Keratinocyte (primary cell): ENCODE measurements at regions not wholly inside any gene's neighbourhood (a gene's known extent, or its start where the extent isn't known, plus 50 kb on each side); places are given as distances from the start of the nearest gene placed in this dataset.

Experiments
- CTCF ChIP-seq, 3 experiments: IDR thresholded peaks in 1 of 3; conservative IDR thresholded peaks in 1 of 3; optimal IDR thresholded peaks in 1 of 3; 2 replicates in 2 of 3; 3 replicates in 1 of 3; pipeline versions ENCODE3 to v1.5.1; 2011; ENCODE audit warnings: low read length in 3 of 3, mild to moderate bottlenecking in 3 of 3, moderate library complexity in 2 of 3, control low read depth in 1 of 3, inconsistent platforms in 1 of 3; ENCODE audit not compliant: insufficient read depth in 2 of 3; ENCODE audit errors: extremely low read depth in 1 of 3
- EZH2 ChIP-seq: IDR thresholded peaks from one replicate; pipeline ENCODE4 v1.6.1; 2012; ENCODE audit warnings: inconsistent platforms, mild to moderate bottlenecking, low read length, moderate library complexity

DNA sequence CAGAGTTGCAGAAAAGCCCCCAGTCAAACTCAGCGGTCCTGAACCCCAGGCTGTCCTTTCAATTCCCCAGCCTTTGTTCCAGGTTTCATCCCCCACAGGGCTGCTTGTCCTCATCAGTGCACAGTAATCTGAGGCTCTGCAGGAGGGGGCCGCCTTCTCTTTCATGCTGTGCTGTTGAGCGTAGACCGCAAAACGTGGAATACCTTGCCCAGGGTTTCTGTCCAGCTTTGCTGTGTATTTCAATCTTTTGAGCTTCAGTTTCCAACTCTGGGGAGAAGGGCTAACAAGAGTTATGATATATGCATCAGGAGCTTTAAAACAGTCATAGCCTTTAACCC is 64.8 kb downstream of the FAM43A start:
- no peak for TF ChIP-seq CTCF (optimal IDR thresholded peaks at IDR 0.05 in 1 of 3, IDR thresholded peaks at IDR 0.05 in 1 of 3, conservative IDR thresholded peaks at IDR 0.05 in 1 of 3; ENCODE audit: extremely low read depth in 1 of 3, insufficient read depth in 2 of 3, low read length in 3 of 3)
- no peak for TF ChIP-seq EZH2
